Iris pigment epithelial cell (primary cell): ENCODE measurements at regions not wholly inside any gene's neighbourhood (a gene's known extent, or its start where the extent isn't known, plus 50 kb on each side); places are given as distances from the start of the nearest gene placed in this dataset.

ENCODE experiments used
- DNase-seq: peaks from one replicate; pipeline ENCODE4 v3.0.0-alpha.2; 2011; ENCODE audit warnings: low read depth

GRCh38 chr10:118246332-118247295 lies 95.5 kb downstream of the FAM204A start:
- DNase-seq, result no peak

- no peak for DNase-seq
Measured at GRCh38 chr10:118243907-118244306, 98.2 kb downstream of the FAM204A start.

GRCh38 chr10:118241229-118242137 lies 100.6 kb downstream of the FAM204A start:
- peak; percentile 75 for DNase-seq

GRCh38 chr10:118239236-118239630 lies 102.9 kb downstream of the FAM204A start:
- no peak for DNase-seq

GRCh38 chr10:118238573-118239235 lies 103.4 kb downstream of the FAM204A start:
- DNase-seq, result peak; percentile 36

- no peak for DNase-seq
Measured at GRCh38 chr10:118237930-118238329, 104.2 kb downstream of the FAM204A start.

- DNase-seq, result no peak
Measured at GRCh38 chr10:118234683-118235082, 107.4 kb downstream of the FAM204A start.

GRCh38 chr10:118220346-118220850 lies 121.7 kb downstream of the FAM204A start:
- DNase-seq, result no peak

- no peak for DNase-seq
Measured at GRCh38 chr10:118218562-118218961, 123.6 kb downstream of the FAM204A start.

- DNase-seq, result no peak
Measured at GRCh38 chr10:118216571-118217170, 125.5 kb downstream of the FAM204A start.

GRCh38 chr10:118216020-118216419 lies 126.1 kb downstream of the FAM204A start:
- no peak for DNase-seq

- DNase-seq, result no peak
Measured at GRCh38 chr10:118214776-118215175, 127.3 kb downstream of the FAM204A start.

- DNase-seq, result no peak
Measured at GRCh38 chr10:118213436-118213835, 128.7 kb downstream of the FAM204A start.

- peak; percentile 19 for DNase-seq
Measured at GRCh38 chr10:118210276-118210675, 131.8 kb downstream of the FAM204A start.

GRCh38 chr10:118209215-118209614 lies 132.9 kb downstream of the FAM204A start:
- DNase-seq, result no peak

- no peak for DNase-seq
Measured at GRCh38 chr10:118207470-118208007, 134.6 kb downstream of the FAM204A start.

- no peak for DNase-seq
Measured at GRCh38 chr10:118204292-118204943, 137.7 kb downstream of the FAM204A start.

GRCh38 chr10:118203461-118203860 lies 138.7 kb downstream of the FAM204A start:
- DNase-seq, result no peak

- DNase-seq, result no peak
Measured at GRCh38 chr10:118195729-118196128, 146.4 kb downstream of the FAM204A start.

GRCh38 chr10:118193642-118194041 lies 146.9 kb upstream of the RAB11FIP2 start:
- DNase-seq, result no peak

GRCh38 chr10:118181021-118181420 lies 134.3 kb upstream of the RAB11FIP2 start:
- no peak for DNase-seq
